ENCODE measurements at regions not wholly inside any gene's neighbourhood (a gene's known extent, or its start where the extent isn't known, plus 50 kb on each side); places are given as distances from the start of the nearest gene placed in this dataset.
"Not testable (repeated sequence)": the region's sequence is repeated elsewhere in the genome, so short reads cannot be mapped to it uniquely, and the experiment has no call there.

- TF ChIP-seq, protein P1, sequence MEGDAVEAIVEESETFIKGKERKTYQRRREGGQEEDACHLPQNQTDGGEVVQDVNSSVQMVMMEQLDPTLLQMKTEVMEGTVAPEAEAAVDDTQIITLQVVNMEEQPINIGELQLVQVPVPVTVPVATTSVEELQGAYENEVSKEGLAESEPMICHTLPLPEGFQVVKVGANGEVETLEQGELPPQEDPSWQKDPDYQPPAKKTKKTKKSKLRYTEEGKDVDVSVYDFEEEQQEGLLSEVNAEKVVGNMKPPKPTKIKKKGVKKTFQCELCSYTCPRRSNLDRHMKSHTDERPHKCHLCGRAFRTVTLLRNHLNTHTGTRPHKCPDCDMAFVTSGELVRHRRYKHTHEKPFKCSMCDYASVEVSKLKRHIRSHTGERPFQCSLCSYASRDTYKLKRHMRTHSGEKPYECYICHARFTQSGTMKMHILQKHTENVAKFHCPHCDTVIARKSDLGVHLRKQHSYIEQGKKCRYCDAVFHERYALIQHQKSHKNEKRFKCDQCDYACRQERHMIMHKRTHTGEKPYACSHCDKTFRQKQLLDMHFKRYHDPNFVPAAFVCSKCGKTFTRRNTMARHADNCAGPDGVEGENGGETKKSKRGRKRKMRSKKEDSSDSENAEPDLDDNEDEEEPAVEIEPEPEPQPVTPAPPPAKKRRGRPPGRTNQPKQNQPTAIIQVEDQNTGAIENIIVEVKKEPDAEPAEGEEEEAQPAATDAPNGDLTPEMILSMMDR (IDR thresholded peaks at IDR 0.05; ENCODE audit: insufficient read depth, low read depth, low read length): not testable (repeated sequence)
- not testable (repeated sequence) for TF ChIP-seq EZH2 (IDR thresholded peaks at IDR 0.05; ENCODE audit: insufficient read depth, low read length)
Observed at GRCh38 chr2:91509276-91509675, 2817.8 kb downstream of the RPIA start.
